ENCODE measurements at regions not wholly inside any gene's neighbourhood (a gene's known extent, or its start where the extent isn't known, plus 50 kb on each side); places are given as distances from the start of the nearest gene placed in this dataset.
"Not testable (repeated sequence)": the region's sequence is repeated elsewhere in the genome, so short reads cannot be mapped to it uniquely, and the experiment has no call there.

DNA sequence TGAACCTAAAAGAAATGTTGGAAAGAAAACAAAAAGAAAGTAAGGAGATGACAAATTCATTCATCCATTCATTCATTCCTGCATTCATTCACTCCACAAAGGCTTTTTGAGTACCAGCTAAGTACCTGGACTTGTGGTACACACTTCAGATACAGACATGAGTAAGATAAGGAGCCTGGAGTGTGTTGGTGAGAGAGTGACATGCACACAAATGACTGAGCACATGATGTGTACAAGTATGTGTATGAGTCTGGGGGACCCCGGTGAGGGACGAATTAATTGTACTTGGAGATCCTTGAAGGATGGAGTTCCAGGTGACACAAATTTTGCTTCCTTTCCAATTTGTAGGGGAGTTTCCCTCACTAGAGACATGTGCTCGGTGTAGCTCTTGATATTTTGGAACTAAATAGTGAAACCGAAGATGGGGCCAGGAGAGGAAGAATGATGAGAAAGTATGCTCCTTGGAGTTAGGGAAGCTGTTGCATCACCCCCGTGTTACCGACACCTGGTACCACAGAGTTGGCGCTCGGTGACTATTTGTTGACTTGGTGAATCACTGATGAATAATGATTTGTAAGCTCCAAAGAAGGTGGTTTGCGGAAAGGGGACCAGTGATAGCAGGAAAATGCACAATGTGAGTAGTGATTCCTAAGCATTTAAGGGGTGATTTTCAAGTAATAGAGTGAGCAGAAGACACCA, 509.8 kb downstream of the CCDC171 start:
- peak; percentile 10 for DNase-seq
- Mint-ChIP-seq H3K36me3 (ENCODE audit: low read depth) (no peaks in the 10 kb centered on the region), H3K4me3 (no peak overlapping the region), H3K9me3 (peaks cover 1% of the 10 kb centered on the region), H3K27ac (no peak overlapping the region), H3K27me3 (ENCODE audit: low read depth) (no peaks in the 10 kb centered on the region), H3K4me1 (ENCODE audit: low read depth) (peaks cover 22% of the 10 kb centered on the region)
- intact Hi-C loops (cut with micrococcal nuclease) = no loop called here
- CTCF ChIA-PET = no interaction called here

GRCh38 chr9:16063241-16063591, 510.4 kb downstream of the CCDC171 start:
- H3K4me1 Mint-ChIP-seq (ENCODE audit: low read depth) = peaks cover 19% of the 10 kb centered on the region
- H3K9me3 Mint-ChIP-seq = peaks cover 2% of the 10 kb centered on the region
- no peak overlapping the region for H3K4me3 Mint-ChIP-seq
- H3K27me3 Mint-ChIP-seq (ENCODE audit: low read depth) = no peaks in the 10 kb centered on the region
- no peaks in the 10 kb centered on the region for H3K36me3 Mint-ChIP-seq (ENCODE audit: low read depth)
- intact Hi-C loops (cut with micrococcal nuclease) = no loop called here
- DNase-seq = no peak
- H3K27ac Mint-ChIP-seq = no peak overlapping the region
- CTCF ChIA-PET = no interaction called here

- no peak overlapping the region for H3K4me3 Mint-ChIP-seq
- H3K4me1 Mint-ChIP-seq (ENCODE audit: low read depth) = peaks cover 12% of the 10 kb centered on the region
- peaks cover 5% of the 10 kb centered on the region for H3K9me3 Mint-ChIP-seq
- intact Hi-C loops (cut with micrococcal nuclease) = no loop called here
- no peaks in the 10 kb centered on the region for H3K27me3 Mint-ChIP-seq (ENCODE audit: low read depth)
- CTCF ChIA-PET = no interaction called here
- no peak overlapping the region for H3K27ac Mint-ChIP-seq
- DNase-seq = no peak
- H3K36me3 Mint-ChIP-seq (ENCODE audit: low read depth) = no peaks in the 10 kb centered on the region
Measured at GRCh38 chr9:16064771-16065170, 511.9 kb downstream of the CCDC171 start.

DNA sequence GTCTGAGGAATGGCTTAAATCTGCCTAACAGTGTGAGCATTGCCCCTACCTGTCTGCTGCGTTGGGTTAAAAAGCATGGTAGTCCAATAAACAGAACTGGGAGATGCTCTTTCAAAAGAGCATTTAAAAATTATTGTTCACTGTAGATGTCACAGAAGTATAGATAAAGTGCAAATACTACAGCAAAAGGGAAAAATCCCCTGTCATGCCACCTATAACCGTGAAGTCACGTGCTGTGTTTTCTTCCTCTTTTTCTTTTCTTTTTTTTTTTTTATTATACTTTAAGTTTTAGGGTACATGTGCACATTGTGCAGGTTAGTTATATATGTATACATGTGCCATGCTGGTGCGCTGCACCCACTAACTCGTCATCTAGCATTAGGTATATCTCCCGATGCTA, 513.4 kb downstream of the CCDC171 start:
- H3K4me1 Mint-ChIP-seq (ENCODE audit: low read depth); H3K27me3 Mint-ChIP-seq (ENCODE audit: low read depth); DNase-seq; CTCF ChIA-PET; H3K9me3 Mint-ChIP-seq; H3K27ac Mint-ChIP-seq; intact Hi-C loops (cut with micrococcal nuclease); H3K4me3 Mint-ChIP-seq; H3K36me3 Mint-ChIP-seq (ENCODE audit: low read depth): not testable (repeated sequence)

DNA sequence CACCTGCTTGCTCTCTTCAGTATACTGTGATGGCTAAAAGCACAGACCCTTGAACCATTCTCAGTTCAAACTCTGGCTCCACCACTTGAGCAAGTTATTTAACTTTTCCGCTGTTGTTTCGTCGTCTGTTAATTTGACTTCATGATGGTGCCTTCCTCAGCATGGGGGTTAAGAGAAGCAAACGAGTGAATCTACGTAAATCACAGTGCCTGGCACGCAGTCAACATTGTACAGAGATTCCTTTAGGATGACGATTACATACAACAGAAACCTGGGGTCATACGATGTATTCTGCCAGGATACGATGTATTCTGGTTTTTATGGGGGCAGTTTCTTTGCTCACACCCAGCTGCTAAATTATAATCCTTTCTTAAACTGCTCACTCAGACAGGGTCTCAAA, 515.6 kb downstream of the CCDC171 start:
- intact Hi-C loops (cut with micrococcal nuclease) = no loop called here
- no peaks in the 10 kb centered on the region for H3K27me3 Mint-ChIP-seq (ENCODE audit: low read depth)
- CTCF ChIA-PET = no interaction called here
- H3K9me3 Mint-ChIP-seq = peaks cover 5% of the 10 kb centered on the region
- no peak overlapping the region for H3K27ac Mint-ChIP-seq
- H3K4me3 Mint-ChIP-seq = no peak overlapping the region
- H3K4me1 Mint-ChIP-seq (ENCODE audit: low read depth) = no peaks in the 10 kb centered on the region
- H3K36me3 Mint-ChIP-seq (ENCODE audit: low read depth) = no peaks in the 10 kb centered on the region
- DNase-seq = no peak

GRCh38 chr9:16069249-16069648, 516.4 kb downstream of the CCDC171 start:
- intact Hi-C loops (cut with micrococcal nuclease) = no loop called here
- H3K36me3 Mint-ChIP-seq (ENCODE audit: low read depth) = no peaks in the 10 kb centered on the region
- H3K9me3 Mint-ChIP-seq = peaks cover 5% of the 10 kb centered on the region
- H3K4me1 Mint-ChIP-seq (ENCODE audit: low read depth) = no peaks in the 10 kb centered on the region
- no peak overlapping the region for H3K27ac Mint-ChIP-seq
- DNase-seq = no peak
- CTCF ChIA-PET = no interaction called here
- H3K27me3 Mint-ChIP-seq (ENCODE audit: low read depth) = no peaks in the 10 kb centered on the region
- H3K4me3 Mint-ChIP-seq = no peak overlapping the region

- H3K27me3 Mint-ChIP-seq (ENCODE audit: low read depth) = no peaks in the 10 kb centered on the region
- CTCF ChIA-PET = no interaction called here
- no peak overlapping the region for H3K4me3 Mint-ChIP-seq
- H3K9me3 Mint-ChIP-seq = peaks cover 5% of the 10 kb centered on the region
- no peak overlapping the region for H3K27ac Mint-ChIP-seq
- no peaks in the 10 kb centered on the region for H3K36me3 Mint-ChIP-seq (ENCODE audit: low read depth)
- intact Hi-C loops (cut with micrococcal nuclease) = no loop called here
- no peaks in the 10 kb centered on the region for H3K4me1 Mint-ChIP-seq (ENCODE audit: low read depth)
- DNase-seq = no peak
Measured at GRCh38 chr9:16069671-16070454, 517.0 kb downstream of the CCDC171 start.

- Mint-ChIP-seq H3K27me3 (ENCODE audit: low read depth) (no peaks in the 10 kb centered on the region), H3K36me3 (ENCODE audit: low read depth) (no peaks in the 10 kb centered on the region), H3K9me3 (peaks cover 5% of the 10 kb centered on the region), H3K27ac (no peak overlapping the region), H3K4me1 (ENCODE audit: low read depth) (no peaks in the 10 kb centered on the region), H3K4me3 (no peak overlapping the region)
- CTCF ChIA-PET = interaction anchor here (0.6 kb wide), 1 partner anchor 344 kb away, joined by 6 read pairs; no protein-coding TSS in a partner anchor
- intact Hi-C loops (cut with micrococcal nuclease) = no loop called here
- no peak for DNase-seq
Measured at GRCh38 chr9:16070455-16071145, 517.8 kb downstream of the CCDC171 start.

- intact Hi-C loops (cut with micrococcal nuclease) = no loop called here
- Mint-ChIP-seq H3K4me1 (ENCODE audit: low read depth) (no peaks in the 10 kb centered on the region), H3K27ac (no peak overlapping the region), H3K9me3 (peaks cover 5% of the 10 kb centered on the region), H3K27me3 (ENCODE audit: low read depth) (no peaks in the 10 kb centered on the region), H3K4me3 (no peak overlapping the region), H3K36me3 (ENCODE audit: low read depth) (no peaks in the 10 kb centered on the region)
- no peak for DNase-seq
- CTCF ChIA-PET = interaction anchor here (0.6 kb wide), 1 partner anchor 343 kb away, joined by 6 read pairs; no protein-coding TSS in a partner anchor
Measured at GRCh38 chr9:16071400-16071799, 518.6 kb downstream of the CCDC171 start.

DNA sequence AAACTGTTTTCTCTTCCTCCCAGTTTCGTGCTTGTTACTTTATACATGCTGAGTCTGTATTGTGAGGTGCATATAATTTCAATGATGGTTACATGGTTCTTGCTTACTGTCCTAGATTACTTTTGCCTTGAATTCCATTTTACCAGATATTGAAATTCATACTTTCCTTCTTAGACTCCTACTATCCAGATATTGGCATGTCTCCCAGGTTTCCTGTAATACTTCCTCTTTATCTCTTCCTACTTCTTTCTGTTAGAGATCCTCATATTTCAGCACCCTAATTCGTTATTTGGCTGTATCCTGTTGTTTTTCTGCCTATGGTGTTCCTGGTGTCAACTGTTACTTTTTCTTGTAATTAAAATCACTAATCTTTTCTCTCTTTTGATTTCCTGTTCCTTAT, 522.1 kb downstream of the CCDC171 start:
- no peak overlapping the region for H3K27ac Mint-ChIP-seq
- DNase-seq = no peak
- CTCF ChIA-PET = no interaction called here
- intact Hi-C loops (cut with micrococcal nuclease) = no loop called here
- no peak overlapping the region for H3K4me3 Mint-ChIP-seq
- H3K36me3 Mint-ChIP-seq (ENCODE audit: low read depth) = no peaks in the 10 kb centered on the region
- no peaks in the 10 kb centered on the region for H3K4me1 Mint-ChIP-seq (ENCODE audit: low read depth)
- H3K27me3 Mint-ChIP-seq (ENCODE audit: low read depth) = no peaks in the 10 kb centered on the region
- H3K9me3 Mint-ChIP-seq = no peaks in the 10 kb centered on the region

DNA sequence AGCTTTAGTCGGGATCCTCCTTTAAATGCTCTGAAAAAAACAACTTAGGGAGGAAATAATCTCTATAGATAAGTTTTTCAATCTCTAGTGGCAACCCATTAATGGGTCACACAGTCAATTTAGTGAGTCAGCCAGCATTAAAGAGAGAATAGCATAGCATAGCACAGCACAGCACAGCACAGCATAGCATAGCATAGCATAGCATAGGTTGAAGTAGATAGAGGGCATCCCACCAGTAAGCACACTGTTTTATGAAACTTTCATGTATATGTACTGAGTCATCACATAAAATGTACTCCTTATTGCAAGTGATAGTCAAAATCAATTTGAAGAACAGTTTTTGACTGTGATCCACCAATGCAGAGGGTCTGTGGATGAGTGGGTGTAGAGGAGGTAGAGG, 522.9 kb downstream of the CCDC171 start:
- Mint-ChIP-seq H3K4me3 (no peak overlapping the region), H3K4me1 (ENCODE audit: low read depth) (no peaks in the 10 kb centered on the region), H3K9me3 (no peaks in the 10 kb centered on the region), H3K27me3 (ENCODE audit: low read depth) (no peaks in the 10 kb centered on the region), H3K36me3 (ENCODE audit: low read depth) (no peaks in the 10 kb centered on the region), H3K27ac (no peak overlapping the region)
- CTCF ChIA-PET = no interaction called here
- DNase-seq = no peak
- intact Hi-C loops (cut with micrococcal nuclease) = no loop called here

DNA sequence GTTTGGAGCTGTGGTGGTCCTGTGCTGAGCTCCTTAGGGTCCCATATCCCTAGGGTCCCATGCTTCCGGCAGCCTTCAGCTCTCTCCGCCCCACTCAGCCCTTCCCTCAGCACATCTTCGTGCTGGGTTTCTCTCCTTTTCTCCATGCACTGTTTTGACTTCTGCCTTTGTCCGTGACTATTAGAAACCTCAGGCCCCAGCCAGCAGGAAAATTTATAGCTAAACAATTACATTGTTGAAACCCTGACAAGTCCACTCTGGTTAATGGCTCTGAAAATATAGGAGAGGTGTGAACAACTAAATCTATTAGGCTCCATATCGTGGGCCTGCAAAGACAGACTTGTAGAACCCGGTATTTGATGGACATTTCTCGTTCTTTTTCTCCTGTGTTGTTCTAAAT, 523.7 kb downstream of the CCDC171 start:
- no peaks in the 10 kb centered on the region for H3K27me3 Mint-ChIP-seq (ENCODE audit: low read depth)
- no peaks in the 10 kb centered on the region for H3K9me3 Mint-ChIP-seq
- no peaks in the 10 kb centered on the region for H3K4me1 Mint-ChIP-seq (ENCODE audit: low read depth)
- no peak overlapping the region for H3K27ac Mint-ChIP-seq
- no peak for DNase-seq
- H3K4me3 Mint-ChIP-seq = no peak overlapping the region
- intact Hi-C loops (cut with micrococcal nuclease) = no loop called here
- H3K36me3 Mint-ChIP-seq (ENCODE audit: low read depth) = no peaks in the 10 kb centered on the region
- CTCF ChIA-PET = no interaction called here

DNA sequence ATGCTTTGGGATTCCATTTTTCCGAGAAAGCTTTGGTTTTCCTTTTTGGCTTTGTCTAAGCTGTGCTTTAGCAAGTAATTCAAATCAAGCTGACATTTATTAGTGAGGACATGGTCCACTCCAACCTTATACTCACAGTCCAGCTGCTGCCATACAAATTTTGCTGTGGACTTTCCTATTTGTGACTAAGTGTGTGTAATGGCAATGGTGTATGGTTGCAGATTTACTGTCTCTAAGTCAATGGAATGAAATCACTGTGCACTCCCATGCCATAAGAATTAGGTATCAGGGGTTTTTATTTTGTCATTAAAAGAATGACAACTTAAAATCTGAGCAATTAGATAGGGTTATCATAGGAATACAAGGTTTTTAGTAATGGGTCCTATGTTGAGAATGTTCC, 530.0 kb downstream of the CCDC171 start:
- H3K27me3 Mint-ChIP-seq (ENCODE audit: low read depth) = peaks cover 2% of the 10 kb centered on the region
- no peak overlapping the region for H3K27ac Mint-ChIP-seq
- CTCF ChIA-PET = interaction anchor here (0.6 kb wide), 1 partner anchor 703 kb away, joined by 3 read pairs; no protein-coding TSS in a partner anchor
- peaks cover 4% of the 10 kb centered on the region for H3K9me3 Mint-ChIP-seq
- intact Hi-C loops (cut with micrococcal nuclease) = no loop called here
- no peaks in the 10 kb centered on the region for H3K36me3 Mint-ChIP-seq (ENCODE audit: low read depth)
- H3K4me1 Mint-ChIP-seq (ENCODE audit: low read depth) = no peaks in the 10 kb centered on the region
- no peak overlapping the region for H3K4me3 Mint-ChIP-seq
- no peak for DNase-seq
